MG63 (cell line): ENCODE measurements at regions not wholly inside any gene's neighbourhood (a gene's known extent, or its start where the extent isn't known, plus 50 kb on each side); places are given as distances from the start of the nearest gene placed in this dataset.

Experiments used
- DNase-seq: peaks from one replicate; pipeline ENCODE4 v3.0.0-alpha.2; 2020
- H3K27me3 ChIP-seq: fragments of 250-450 bp; sonication (Bioruptor Pico); 2 replicates; pipeline ENCODE4 v1.5.1; 2020; ENCODE audit warnings: mild to moderate bottlenecking, moderate library complexity
- H3K36me3 ChIP-seq: fragments of 250-450 bp; sonication (Bioruptor Pico); 2 replicates; pipeline ENCODE4 v1.5.1; 2020; ENCODE audit warnings: mild to moderate bottlenecking, moderate library complexity
- H3K4me3 ChIP-seq: fragments of 250-450 bp; sonication (Bioruptor Pico); 2 replicates; pipeline ENCODE4 v1.5.1; 2020; ENCODE audit warnings: mild to moderate bottlenecking, moderate library complexity
- H3K9me3 ChIP-seq: fragments of 250-450 bp; sonication (Bioruptor Pico); 2 replicates; pipeline ENCODE4 v1.5.1; 2020; ENCODE audit warnings: mild to moderate bottlenecking, moderate library complexity

DNA sequence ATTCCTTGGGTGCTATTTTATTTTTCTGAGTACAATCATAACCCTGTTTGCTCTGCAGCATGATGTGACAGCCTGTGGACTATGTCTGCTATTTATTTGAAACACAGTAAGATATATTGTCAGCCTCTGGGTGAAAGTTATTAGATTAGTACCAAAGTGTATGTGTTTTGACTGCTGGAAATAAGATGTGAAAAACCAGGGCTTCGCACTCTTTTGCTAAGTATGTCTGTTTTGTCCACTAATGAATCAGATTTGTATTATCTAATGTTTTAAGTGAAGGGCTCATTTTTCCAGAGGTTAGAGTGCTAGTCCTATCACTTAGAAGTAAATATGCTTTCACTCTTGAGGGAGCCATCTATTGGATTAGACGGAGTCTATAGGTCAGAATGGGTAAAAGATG is 569.8 kb upstream of the FZD8 start:
- DNase-seq = no peak
- no peaks in the 10 kb centered on the region for H3K36me3 ChIP-seq
- no peaks in the 10 kb centered on the region for H3K9me3 ChIP-seq
- no peaks in the 10 kb centered on the region for H3K27me3 ChIP-seq
- H3K4me3 ChIP-seq = no peak overlapping the region

DNA sequence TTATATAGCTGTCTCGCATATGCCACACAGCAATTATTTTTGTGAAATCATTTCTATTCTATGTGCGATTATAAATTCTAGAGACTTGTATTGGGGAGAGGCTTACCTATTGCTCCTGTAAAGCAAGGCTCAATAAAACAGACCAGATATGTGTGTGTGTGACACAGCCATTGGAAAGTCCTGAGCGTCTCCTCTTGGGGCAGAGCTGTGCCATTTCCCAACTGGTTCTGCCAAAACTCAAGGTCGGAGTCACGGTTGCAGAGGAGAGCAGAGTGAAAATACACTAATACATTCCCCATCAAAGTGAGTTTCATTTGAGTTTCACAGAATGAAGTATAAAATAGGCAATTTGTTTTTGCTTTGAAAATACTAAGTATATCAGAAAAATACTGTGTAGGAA is 567.4 kb upstream of the FZD8 start:
- Histone ChIP-seq H3K4me3 (no peak overlapping the region), H3K36me3 (no peaks in the 10 kb centered on the region), H3K9me3 (no peaks in the 10 kb centered on the region), H3K27me3 (no peaks in the 10 kb centered on the region)
- no peak for DNase-seq

DNA sequence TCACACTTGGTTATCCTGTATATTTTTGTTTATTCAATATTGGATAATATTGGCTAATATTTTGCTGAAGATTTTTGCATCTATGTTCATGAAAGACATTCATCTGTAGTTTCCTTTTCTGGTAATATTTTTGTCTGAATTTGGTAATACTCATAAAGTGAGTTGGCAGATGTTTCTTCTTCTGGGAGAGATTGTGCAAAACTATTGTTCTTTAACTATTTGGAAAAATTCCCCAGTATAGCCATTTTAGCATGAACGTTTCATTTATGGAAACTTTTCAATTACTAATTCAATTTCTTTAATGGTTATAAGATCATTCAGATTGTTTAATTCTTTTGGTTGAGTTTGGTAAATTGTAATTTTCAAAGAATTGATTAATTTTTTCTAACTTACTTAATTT is 560.8 kb upstream of the FZD8 start:
- no peak overlapping the region for H3K4me3 ChIP-seq
- DNase-seq = no peak
- no peaks in the 10 kb centered on the region for H3K36me3 ChIP-seq

DNA sequence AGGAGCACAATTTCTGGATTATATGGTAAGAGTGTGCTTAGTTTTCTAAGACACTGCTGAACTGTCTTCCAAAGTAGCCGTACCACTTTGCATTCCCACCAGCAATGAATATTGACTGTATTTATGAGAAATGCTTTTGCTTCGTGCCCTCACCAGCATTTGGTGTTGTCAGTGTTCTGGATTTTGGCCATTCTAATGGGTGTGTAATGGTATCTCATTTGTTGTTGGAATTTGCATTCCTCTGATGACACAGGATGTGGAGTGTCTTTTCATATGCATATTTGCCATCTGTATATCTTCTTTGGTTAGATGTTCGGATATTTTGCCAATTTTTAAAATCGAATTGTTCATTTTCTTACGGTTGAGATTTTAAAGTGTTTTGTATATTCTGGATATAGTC is 558.5 kb upstream of the FZD8 start:
- no peaks in the 10 kb centered on the region for H3K27me3 ChIP-seq
- DNase-seq = no peak
- H3K4me3 ChIP-seq = no peak overlapping the region
- no peaks in the 10 kb centered on the region for H3K36me3 ChIP-seq
- no peaks in the 10 kb centered on the region for H3K9me3 ChIP-seq

More for the DNA sequence above, 560.8 kb upstream of the FZD8 start:
- Histone ChIP-seq H3K27me3 (no peaks in the 10 kb centered on the region), H3K9me3 (no peaks in the 10 kb centered on the region)

DNA sequence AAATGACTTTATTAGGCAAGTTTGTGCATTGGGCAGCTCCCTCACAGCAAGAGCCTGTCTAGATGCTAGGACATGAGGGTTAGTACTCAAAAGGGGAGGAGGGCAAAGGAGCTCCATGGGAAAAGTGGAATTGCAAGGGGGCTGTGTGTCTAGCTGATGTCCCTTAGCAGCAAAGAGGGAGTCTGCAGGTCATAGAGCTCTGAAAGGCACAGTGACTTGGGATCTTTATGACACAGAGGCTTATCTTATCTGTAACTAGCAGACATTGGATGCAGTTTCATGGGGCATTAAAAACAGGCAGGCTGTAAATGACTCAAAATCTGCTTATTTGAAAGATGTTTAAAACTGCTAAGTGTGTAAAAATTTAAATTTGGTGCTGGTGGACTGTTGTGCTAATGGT is 556.2 kb upstream of the FZD8 start:
- Histone ChIP-seq H3K9me3 (no peaks in the 10 kb centered on the region), H3K27me3 (no peaks in the 10 kb centered on the region), H3K36me3 (no peaks in the 10 kb centered on the region), H3K4me3 (no peak overlapping the region)
- no peak for DNase-seq

DNA sequence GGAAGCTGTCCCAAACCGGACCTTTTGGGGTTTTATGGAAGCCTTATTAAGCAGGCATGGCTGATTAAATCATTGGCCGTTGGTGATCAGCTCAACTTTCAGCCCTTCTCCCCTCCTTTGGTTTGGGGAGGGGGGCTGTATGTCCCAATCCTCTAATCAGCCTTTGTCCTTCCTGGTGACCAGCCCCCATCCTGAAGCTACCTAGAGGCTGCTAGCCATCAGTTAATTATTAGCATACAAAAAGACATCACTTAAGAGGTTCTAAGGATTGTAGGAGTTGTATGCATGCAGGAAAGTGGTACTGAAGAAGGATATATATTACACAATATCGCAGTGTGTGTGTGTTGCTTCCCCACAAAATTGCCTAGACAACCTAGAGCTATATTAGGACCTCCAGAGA is 553.3 kb upstream of the FZD8 start:
- Histone ChIP-seq H3K9me3 (peaks cover 12% of the 10 kb centered on the region), H3K27me3 (no peaks in the 10 kb centered on the region), H3K36me3 (no peaks in the 10 kb centered on the region), H3K4me3 (no peak overlapping the region)
- no peak for DNase-seq

DNA sequence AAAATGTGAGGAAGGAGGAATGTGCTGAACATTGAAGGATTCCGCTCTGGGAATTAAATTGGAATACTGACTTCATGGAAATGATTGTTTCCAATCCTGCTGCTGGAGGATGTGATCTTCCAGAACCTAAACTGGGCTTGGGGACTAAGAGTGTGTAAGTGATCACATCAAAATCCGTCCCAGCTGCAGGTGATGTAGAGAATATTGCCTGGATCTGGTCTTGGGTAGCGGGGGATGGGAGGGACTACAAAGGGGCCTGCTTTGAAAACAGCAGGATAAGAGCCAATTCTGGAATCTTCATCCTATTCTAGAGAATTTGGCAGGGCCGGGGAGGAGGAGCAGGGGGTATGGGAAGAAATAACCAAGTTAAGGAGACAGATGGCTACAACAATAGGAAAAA is 552.2 kb upstream of the FZD8 start:
- Histone ChIP-seq H3K4me3 (no peak overlapping the region), H3K27me3 (no peaks in the 10 kb centered on the region), H3K36me3 (no peaks in the 10 kb centered on the region), H3K9me3 (peaks cover 12% of the 10 kb centered on the region)
- no peak for DNase-seq

DNA sequence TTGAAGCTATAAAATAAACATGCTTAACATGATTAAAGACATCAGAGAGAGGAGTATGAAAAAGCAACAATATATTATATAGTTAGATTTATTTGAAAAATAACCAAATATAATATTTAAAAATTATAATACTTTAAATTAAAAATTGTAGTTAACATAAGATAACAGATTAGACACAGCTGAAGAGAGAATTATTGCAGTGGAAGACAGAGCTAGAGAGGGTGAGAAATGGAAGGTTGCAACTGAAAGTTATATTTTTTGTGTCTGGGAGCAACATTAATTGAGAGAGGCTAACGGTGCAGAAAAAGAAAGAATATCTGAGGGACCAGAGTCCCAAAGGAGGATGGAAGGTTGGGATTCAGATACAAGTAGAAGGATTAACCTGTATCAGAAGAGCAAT is 548.9 kb upstream of the FZD8 start:
- Histone ChIP-seq H3K4me3 (no peak overlapping the region), H3K36me3 (no peaks in the 10 kb centered on the region), H3K27me3 (no peaks in the 10 kb centered on the region), H3K9me3 (peaks cover 12% of the 10 kb centered on the region)
- DNase-seq = no peak

DNA sequence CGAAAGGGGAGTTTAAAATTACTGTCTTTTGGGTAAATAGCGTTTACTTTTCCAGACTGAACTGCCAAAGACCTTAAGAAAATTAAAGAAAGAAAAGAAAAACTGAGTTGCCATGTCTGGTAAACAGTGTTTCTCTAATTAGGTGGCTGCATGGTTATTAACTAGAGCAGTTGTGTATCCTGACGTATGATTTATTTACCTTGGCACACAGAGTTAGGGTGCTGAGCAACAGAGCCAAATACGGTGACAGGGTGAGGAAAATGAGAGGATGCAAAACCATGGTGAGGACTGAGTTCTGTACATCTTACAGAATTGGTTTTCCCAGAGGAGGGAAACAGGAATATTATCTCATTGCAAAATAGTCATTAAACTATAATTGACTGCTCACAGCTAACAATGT is 546.4 kb upstream of the FZD8 start:
- DNase-seq = no peak
- no peaks in the 10 kb centered on the region for H3K36me3 ChIP-seq
- no peaks in the 10 kb centered on the region for H3K27me3 ChIP-seq
- peaks cover 12% of the 10 kb centered on the region for H3K9me3 ChIP-seq
- H3K4me3 ChIP-seq = no peak overlapping the region

DNA sequence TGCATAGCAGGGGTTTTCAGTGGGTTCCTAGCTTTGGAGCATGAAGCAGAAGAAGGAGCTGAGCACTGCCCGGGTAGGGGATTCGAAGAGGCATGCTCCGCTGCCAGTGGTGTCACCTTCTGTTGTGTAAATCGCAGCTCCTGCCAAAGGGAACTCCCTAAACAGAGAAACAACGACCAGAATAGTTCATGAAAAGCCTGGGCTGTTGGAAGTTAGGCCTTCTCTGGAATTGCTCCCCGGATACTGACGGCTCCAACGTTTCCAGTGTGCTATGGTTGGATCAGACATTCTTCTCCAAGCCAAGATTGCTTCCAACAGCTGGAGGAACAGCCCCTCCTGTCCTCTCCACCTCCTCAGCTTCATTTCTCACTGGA is 546.0 kb upstream of the FZD8 start:
- Histone ChIP-seq H3K36me3 (no peaks in the 10 kb centered on the region), H3K4me3 (no peak overlapping the region), H3K27me3 (no peaks in the 10 kb centered on the region), H3K9me3 (peaks cover 12% of the 10 kb centered on the region)
- DNase-seq = no peak

DNA sequence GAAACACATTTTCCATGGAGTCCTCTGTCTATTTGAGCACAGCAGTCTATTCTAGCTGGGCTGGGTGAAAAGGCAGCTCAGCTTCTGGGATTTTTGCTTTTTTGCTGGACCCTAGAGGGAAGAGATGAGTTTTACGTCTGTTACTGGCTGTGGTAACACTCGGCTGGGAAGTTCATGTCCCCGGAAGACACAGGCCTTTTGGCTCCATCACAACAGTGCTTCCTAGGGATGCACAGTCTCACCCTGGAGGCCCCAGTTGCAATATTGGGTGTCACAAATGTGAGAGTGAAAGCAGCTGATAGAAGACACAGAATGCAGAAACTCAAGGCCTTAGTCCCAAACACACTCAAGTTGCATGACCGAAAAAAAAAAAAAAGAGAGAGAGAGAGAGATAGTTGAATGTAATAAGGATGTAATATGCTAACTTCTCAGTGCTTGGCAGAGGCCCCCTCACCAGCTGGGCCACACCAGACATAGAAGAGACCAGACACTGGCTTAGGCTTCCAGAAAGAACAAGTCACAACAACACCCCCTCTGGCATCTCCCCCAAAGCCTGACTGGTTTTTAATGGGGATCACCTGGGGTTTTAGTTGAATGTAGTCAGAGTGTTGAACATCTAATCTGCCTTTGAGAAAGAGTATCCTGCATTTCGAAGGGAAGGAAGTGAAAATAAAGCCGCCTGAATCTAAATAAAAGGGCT is 545.4 kb upstream of the FZD8 start:
- H3K27me3 ChIP-seq = no peaks in the 10 kb centered on the region
- no peak for DNase-seq

DNA sequence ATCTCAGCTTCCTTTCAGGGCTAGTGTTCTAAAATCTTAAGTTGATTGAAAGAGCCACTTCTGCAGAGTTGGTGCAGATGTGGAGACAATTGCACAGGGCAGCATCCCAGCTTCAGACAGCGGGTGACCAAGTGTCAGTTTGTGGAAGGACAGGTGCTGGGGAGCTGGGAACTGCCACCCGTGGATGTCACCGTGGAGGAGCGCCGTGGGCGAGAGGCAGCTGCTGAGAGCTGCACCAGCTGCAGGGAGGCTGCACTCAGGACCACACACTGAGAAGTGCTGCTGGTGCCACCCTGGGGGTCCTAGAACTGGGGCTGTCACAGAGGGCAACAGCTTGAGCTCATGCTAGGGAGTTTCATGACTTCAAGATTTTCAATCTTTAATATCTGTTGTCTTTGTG is 543.0 kb upstream of the FZD8 start:
- Histone ChIP-seq H3K4me3 (no peak overlapping the region), H3K27me3 (no peaks in the 10 kb centered on the region), H3K9me3 (no peaks in the 10 kb centered on the region; the same call in 1 of the 2 replicates), H3K36me3 (no peaks in the 10 kb centered on the region)
- DNase-seq = no peak

More for the DNA sequence above, 545.4 kb upstream of the FZD8 start:
- H3K36me3 ChIP-seq = no peaks in the 10 kb centered on the region
- H3K9me3 ChIP-seq = peaks cover 10% of the 10 kb centered on the region
- no peak overlapping the region for H3K4me3 ChIP-seq

DNA sequence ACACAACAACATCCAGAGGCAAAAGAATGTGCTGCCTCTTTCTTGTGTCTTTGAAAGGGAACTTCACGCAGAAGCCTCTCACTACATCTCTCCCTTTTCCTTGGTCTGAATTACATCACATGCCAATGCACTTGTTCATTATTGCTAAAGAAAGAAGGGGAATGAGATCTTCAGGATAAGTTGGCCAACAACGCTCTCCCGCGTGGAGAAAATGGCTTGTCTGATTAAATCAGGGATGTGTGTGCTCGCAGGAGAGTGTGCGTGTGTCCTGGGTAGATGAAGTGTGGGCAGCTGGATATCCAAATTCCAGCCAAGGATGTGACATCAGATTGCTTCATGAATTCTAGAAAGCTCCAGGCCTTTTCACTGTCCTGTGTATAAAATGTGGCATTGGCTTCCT is 541.6 kb upstream of the FZD8 start:
- H3K9me3 ChIP-seq = no peaks in the 10 kb centered on the region; the same call in 1 of the 2 replicates
- no peak for DNase-seq
- no peaks in the 10 kb centered on the region for H3K36me3 ChIP-seq
- H3K4me3 ChIP-seq = no peak overlapping the region
- H3K27me3 ChIP-seq = no peaks in the 10 kb centered on the region

DNA sequence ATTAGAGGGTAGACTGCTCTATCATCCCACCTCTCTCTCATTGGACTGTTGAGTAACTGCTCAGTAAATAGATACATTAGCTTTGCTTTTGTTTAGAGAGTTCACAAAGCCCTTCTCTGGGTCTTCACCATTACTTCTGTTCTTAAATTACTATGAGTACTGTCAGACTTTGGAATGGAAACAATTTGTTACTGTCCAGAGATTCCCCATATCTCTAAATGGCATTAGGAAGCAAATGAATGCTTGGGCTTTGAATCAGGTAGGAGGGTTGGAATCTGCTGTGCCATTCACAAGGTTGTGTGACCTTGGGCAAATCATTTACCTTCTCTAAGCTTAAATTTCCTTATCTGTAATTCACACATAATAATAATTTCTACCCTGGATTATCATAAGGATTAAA is 541.0 kb upstream of the FZD8 start:
- no peak for DNase-seq
- no peak overlapping the region for H3K4me3 ChIP-seq
- no peaks in the 10 kb centered on the region; the same call in 1 of the 2 replicates for H3K9me3 ChIP-seq
- no peaks in the 10 kb centered on the region for H3K36me3 ChIP-seq
- H3K27me3 ChIP-seq = no peaks in the 10 kb centered on the region

DNA sequence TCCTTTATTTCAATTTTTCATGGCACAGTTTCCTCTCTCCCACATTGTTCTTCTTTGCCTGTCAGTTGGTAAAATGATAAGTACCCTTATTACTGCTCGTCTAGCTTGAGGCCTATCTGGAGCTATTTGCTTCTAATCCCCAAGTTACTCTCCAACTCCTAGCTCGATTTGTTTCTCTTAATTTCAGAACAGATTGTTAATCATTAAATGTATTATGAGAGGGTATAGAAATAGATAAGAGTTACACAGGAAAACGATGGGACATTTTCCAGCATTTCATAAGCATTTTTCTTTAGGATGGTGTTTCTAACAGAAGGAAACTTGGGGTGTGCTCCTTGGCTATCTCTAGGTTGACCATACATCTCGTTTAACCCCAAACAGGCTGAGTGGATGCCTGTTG is 540.5 kb upstream of the FZD8 start:
- Histone ChIP-seq H3K36me3 (no peaks in the 10 kb centered on the region), H3K9me3 (no peaks in the 10 kb centered on the region; the same call in 1 of the 2 replicates), H3K27me3 (no peaks in the 10 kb centered on the region), H3K4me3 (no peak overlapping the region)
- DNase-seq = no peak

DNA sequence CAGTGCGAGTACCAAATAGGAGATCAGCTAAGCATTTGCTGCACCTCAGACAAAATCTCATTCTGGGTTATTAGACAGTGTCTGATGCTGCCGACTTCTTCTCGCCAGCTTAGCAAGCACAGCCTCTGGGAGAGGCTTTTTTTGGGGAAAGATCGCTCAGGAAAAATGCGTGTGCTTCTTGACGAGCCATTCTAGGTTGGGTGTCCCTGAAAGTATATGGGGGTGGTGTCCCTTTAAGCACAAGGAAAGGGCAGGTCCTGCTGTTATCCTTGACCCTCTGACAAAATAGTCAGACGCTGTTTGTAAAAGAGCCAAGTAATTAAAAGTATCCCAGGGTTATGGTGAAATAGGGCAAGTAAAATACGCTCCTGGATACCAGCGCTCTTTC is 540.1 kb upstream of the FZD8 start:
- Histone ChIP-seq H3K9me3 (no peaks in the 10 kb centered on the region; the same call in 1 of the 2 replicates), H3K36me3 (no peaks in the 10 kb centered on the region), H3K27me3 (no peaks in the 10 kb centered on the region), H3K4me3 (no peak overlapping the region)
- no peak for DNase-seq

DNA sequence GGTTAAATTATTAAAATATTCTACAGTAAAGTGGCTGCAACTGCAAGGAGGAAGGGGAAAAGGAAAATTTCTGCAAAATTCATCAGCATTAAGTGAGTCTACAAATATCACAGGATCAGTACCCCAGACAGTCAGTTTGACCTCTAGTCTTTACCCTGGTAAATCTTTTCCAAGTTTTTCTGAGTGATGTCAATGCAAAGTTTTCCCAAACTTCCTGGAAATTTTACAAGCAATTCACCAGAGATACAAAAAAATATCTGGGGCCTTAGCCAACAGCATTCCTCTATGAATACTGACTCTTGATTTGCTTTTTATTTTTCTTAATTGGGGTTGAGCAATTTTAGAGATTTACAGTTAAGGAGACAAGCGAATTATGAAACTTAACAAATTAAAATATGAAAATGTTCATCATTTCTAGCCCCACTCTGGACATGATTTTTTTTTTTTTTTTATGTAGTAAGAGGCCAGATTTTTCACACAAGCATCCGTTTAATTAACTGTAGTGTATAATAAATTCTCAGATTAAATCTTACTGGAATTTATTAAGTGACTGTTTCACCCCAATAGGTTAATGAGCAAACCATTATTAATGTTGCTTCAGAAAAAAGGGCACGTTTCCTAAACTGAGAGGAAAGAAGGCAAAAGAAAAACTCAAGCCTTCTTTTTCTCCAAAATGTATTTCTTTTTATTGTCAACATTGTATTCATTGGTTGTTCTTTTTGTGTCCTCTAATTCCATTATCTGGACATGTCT is 539.5 kb upstream of the FZD8 start:
- Histone ChIP-seq H3K27me3 (no peaks in the 10 kb centered on the region), H3K4me3 (no peak overlapping the region), H3K36me3 (no peaks in the 10 kb centered on the region), H3K9me3 (no peaks in the 10 kb centered on the region; the same call in 1 of the 2 replicates)
- no peak for DNase-seq

DNA sequence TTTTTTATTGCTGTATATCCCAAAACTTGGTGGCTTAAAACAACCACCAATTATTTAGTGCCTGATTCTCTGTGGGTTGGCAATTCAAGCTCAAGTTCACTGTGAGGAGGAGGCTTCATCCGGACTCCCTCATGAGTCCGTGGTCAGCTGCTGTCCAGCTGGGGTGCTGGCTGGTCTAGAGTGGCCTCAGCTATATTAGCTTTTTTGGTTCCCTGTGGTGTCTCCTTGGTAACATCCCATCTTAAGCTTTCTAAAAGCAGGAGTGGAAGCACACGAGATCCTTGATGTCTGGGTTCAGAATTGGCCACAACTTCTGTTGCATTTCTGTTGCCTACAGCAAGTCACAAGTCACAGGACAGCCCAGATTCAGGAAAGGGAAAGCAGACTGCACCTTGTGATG is 536.5 kb upstream of the FZD8 start:
- no peak overlapping the region for H3K4me3 ChIP-seq
- no peaks in the 10 kb centered on the region for H3K9me3 ChIP-seq
- H3K36me3 ChIP-seq = no peaks in the 10 kb centered on the region
- no peaks in the 10 kb centered on the region for H3K27me3 ChIP-seq
- no peak for DNase-seq
